Panc1 (cell line): ENCODE measurements at regions not wholly inside any gene's neighbourhood (a gene's known extent, or its start where the extent isn't known, plus 50 kb on each side); places are given as distances from the start of the nearest gene placed in this dataset.

Experiments used
- ATAC-seq: fragments of 200-7000 bp; cut with Tn5 transposase; 2 replicates; pipeline ENCODE4 v1.9.1; 2020; ENCODE audit warnings: mild to moderate bottlenecking, moderate library complexity
- BruUV-seq: library from RNA; stranded (reverse); fragments of 400-500 nt; replicated peaks from 2 replicates; lab custom pipeline; 2021; lab: Mats Ljungman, UMichigan
- CTCF ChIA-PET: fragments of 300-600 bp; sonication (Branson Sonifier 250); formaldehyde crosslinking; loops from one replicate; lab custom pipeline; 2022; ENCODE audit warnings: antibody characterized with exemption; lab: Charles Lee
- POLR2A ChIA-PET: fragments of 300-600 bp; sonication (Branson Sonifier 250); formaldehyde crosslinking; loops from one replicate; lab custom pipeline; 2022; ENCODE audit warnings: antibody characterized with exemption; lab: Charles Lee
- DNase-seq: peaks from one replicate; pipeline ENCODE4 v3.0.0-alpha.2; 2010; ENCODE audit warnings: low read depth, low spot score
- H3K27ac ChIP-seq: 2 replicates; pipeline ENCODE4 v1.5.1; 2011; ENCODE audit warnings: mild to moderate bottlenecking, low read length, inconsistent platforms
- H3K27me3 ChIP-seq: fragments of 200-500 bp; sonication (Bioruptor generic); 2 replicates; pipeline ENCODE4 v1.6.0; 2014; ENCODE audit warnings: low read length, inconsistent platforms; ENCODE audit not compliant: control insufficient read depth, insufficient read depth
- H3K36me3 ChIP-seq: fragments of 200-500 bp; sonication (Bioruptor generic); 2 replicates; pipeline ENCODE4 v1.5.1; 2014; ENCODE audit warnings: inconsistent platforms, mild to moderate bottlenecking, low read length, moderate library complexity; ENCODE audit not compliant: control insufficient read depth, insufficient read depth
- H3K4me1 ChIP-seq: 2 replicates; pipeline ENCODE4 v1.5.1; 2011; ENCODE audit warnings: inconsistent platforms, mild to moderate bottlenecking, low read length, moderate library complexity; ENCODE audit not compliant: control insufficient read depth, insufficient read depth
- H3K4me3 ChIP-seq, 2 experiments: 2 replicates each; pipeline ENCODE4 v1.5.1; 2011 to 2012; ENCODE audit warnings: low read depth in 2 of 2, low read length in 2 of 2, mild to moderate bottlenecking in 2 of 2, inconsistent platforms in 1 of 2, moderate library complexity in 1 of 2
- H3K9me3 ChIP-seq: fragments of 200-500 bp; sonication (Bioruptor generic); 2 replicates; pipeline ENCODE4 v1.5.1; 2014; ENCODE audit warnings: low read depth, mild to moderate bottlenecking, inconsistent platforms, low read length, moderate library complexity; ENCODE audit not compliant: control insufficient read depth, insufficient read depth
- POLR2AphosphoS5 ChIP-seq: IDR thresholded peaks from 2 replicates; pipeline ENCODE4 v1.6.1; 2012; ENCODE audit warnings: mild to moderate bottlenecking, low read depth, low read length, moderate library complexity
- SIN3A ChIP-seq: IDR thresholded peaks from 2 replicates; pipeline ENCODE4 v1.6.1; 2012; ENCODE audit warnings: low read depth, mild to moderate bottlenecking, low read length, moderate library complexity, borderline replicate concordance; ENCODE audit not compliant: insufficient read depth
- TCF7L2 ChIP-seq: IDR thresholded peaks from 2 replicates; pipeline ENCODE4 v1.6.1; 2011; ENCODE audit warnings: mild to moderate bottlenecking, low read depth, low read length, inconsistent platforms
- in situ Hi-C: cut with HindIII; loops from 2 replicates; pipeline ENCODE4 v1.10.0; 2016; ENCODE audit warnings: low sequenced_read_pairs, low pct_unique_long_range_greater_than_20kb
- intact Hi-C: fragments of 100-400 bp; cut with micrococcal nuclease; formaldehyde crosslinking; loops from one replicate; pipeline ENCODE4 v1.10.0; 2022; ENCODE audit not compliant: unreplicated experiment
- TF ChIP-seq, protein P1 (sequence below): fragments of 450-650 bp; IDR thresholded peaks from 2 replicates; pipeline ENCODE4 v1.5.1; 2017; ENCODE audit warnings: mild to moderate bottlenecking
- TF ChIP-seq, protein P2 (sequence below), 2 experiments: IDR thresholded peaks; 2 replicates each; pipeline ENCODE4 v1.6.1; 2011 to 2012; ENCODE audit warnings: low read depth in 2 of 2, control low read depth in 1 of 2, low read length in 1 of 2, mild to moderate bottlenecking in 1 of 2, moderate library complexity in 1 of 2; ENCODE audit not compliant: insufficient read depth in 1 of 2

DNA sequence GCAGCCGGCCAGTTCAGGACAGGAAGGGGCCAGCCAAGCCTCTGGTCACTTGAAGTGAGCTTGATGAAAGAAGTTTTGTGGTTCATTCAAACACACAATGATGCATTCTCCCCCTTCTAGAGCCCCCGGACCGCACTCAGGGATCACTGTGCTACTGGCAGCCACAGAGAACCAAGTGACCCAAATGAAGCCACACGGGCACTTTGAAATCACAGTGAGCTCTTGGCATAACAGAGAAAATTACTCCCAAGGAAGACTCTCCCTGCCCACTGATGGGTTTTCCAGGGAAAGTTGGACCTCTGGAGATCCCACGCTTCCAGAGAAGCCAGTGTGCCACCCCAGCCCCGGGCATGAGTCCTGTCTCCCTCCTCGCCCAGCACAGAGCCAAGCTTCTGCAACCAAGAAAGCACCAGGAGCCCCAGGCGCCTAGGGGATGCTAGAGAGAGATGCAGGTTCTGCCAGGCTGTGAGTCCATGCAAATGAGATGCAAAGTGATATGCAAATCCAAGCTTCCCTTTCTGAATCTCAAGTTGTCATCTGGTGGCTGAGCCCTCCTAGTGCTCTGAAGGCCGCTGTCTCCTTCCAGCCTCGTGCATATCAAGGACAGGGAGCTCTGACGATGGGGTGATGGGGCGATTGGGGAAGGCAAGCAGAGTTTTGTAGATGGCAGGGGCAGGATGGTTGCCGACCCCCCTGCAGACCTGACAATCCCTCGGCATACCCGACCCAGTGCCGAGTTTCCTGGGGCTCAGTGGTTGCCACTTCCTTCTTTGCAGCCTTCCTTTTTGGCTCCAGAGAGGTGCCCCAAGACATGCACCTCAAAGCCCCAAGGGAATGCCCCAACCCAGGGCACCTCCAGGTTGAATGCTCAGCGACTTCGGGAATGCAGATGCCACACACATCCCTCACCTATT lies 59.7 kb upstream of the TNRC6C start:
- ChIA-PET POLR2A (no interaction called here), CTCF (no interaction called here)
- Histone ChIP-seq H3K27ac (no peak overlapping the region), H3K4me1 (no peaks in the 10 kb centered on the region), H3K4me3 (no peak overlapping the region), H3K9me3 (no peaks in the 10 kb centered on the region), H3K27me3 (peaks cover 21% of the 10 kb centered on the region), H3K36me3 (no peaks in the 10 kb centered on the region)
- ATAC-seq (no peak), DNase-seq (no peak)
- TF ChIP-seq POLR2AphosphoS5 (no peak), SIN3A (no peak), TCF7L2 (no peak)
- TF ChIP-seq, protein P1, sequence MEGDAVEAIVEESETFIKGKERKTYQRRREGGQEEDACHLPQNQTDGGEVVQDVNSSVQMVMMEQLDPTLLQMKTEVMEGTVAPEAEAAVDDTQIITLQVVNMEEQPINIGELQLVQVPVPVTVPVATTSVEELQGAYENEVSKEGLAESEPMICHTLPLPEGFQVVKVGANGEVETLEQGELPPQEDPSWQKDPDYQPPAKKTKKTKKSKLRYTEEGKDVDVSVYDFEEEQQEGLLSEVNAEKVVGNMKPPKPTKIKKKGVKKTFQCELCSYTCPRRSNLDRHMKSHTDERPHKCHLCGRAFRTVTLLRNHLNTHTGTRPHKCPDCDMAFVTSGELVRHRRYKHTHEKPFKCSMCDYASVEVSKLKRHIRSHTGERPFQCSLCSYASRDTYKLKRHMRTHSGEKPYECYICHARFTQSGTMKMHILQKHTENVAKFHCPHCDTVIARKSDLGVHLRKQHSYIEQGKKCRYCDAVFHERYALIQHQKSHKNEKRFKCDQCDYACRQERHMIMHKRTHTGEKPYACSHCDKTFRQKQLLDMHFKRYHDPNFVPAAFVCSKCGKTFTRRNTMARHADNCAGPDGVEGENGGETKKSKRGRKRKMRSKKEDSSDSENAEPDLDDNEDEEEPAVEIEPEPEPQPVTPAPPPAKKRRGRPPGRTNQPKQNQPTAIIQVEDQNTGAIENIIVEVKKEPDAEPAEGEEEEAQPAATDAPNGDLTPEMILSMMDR, result no peak
- TF ChIP-seq, protein P2, sequence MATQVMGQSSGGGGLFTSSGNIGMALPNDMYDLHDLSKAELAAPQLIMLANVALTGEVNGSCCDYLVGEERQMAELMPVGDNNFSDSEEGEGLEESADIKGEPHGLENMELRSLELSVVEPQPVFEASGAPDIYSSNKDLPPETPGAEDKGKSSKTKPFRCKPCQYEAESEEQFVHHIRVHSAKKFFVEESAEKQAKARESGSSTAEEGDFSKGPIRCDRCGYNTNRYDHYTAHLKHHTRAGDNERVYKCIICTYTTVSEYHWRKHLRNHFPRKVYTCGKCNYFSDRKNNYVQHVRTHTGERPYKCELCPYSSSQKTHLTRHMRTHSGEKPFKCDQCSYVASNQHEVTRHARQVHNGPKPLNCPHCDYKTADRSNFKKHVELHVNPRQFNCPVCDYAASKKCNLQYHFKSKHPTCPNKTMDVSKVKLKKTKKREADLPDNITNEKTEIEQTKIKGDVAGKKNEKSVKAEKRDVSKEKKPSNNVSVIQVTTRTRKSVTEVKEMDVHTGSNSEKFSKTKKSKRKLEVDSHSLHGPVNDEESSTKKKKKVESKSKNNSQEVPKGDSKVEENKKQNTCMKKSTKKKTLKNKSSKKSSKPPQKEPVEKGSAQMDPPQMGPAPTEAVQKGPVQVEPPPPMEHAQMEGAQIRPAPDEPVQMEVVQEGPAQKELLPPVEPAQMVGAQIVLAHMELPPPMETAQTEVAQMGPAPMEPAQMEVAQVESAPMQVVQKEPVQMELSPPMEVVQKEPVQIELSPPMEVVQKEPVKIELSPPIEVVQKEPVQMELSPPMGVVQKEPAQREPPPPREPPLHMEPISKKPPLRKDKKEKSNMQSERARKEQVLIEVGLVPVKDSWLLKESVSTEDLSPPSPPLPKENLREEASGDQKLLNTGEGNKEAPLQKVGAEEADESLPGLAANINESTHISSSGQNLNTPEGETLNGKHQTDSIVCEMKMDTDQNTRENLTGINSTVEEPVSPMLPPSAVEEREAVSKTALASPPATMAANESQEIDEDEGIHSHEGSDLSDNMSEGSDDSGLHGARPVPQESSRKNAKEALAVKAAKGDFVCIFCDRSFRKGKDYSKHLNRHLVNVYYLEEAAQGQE (IDR thresholded peaks at IDR 0.05; ENCODE audit: insufficient read depth in 1 of 2, low read depth in 2 of 2, low read length in 1 of 2), result no peak
- in situ Hi-C loops (no loop called here), intact Hi-C loops (no loop called here)
- BruUV-seq, result no TSS peak

DNA sequence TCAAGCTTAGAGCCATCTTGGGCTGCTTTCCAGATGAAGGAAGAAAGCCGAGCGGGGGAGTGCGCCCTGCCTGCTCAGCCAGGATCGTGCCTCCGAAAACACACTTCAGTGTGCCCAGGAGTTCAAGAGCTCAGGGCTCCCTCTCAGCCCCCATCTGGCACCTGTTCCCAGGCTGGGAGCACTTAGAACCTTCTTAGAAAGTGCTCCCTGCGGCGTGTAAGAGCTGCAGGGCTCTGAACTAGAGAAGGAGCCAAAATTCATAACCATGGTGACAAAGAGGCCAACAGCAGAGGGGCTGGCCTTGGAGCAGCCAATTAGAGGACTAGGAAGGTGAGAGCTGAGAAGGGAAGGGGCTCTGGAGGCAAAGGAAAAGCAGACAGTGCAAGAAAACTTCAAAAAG lies 59.0 kb upstream of the TNRC6C start:
- no peaks in the 10 kb centered on the region for H3K9me3 ChIP-seq
- H3K4me1 ChIP-seq, result no peaks in the 10 kb centered on the region
- TF ChIP-seq TCF7L2 (no peak), POLR2AphosphoS5 (no peak), SIN3A (no peak)
- TF ChIP-seq, protein P2 (IDR thresholded peaks at IDR 0.05; ENCODE audit: insufficient read depth in 1 of 2, low read depth in 2 of 2, low read length in 1 of 2), result no peak
- TF ChIP-seq, protein P1, result no peak
- no peak overlapping the region for H3K27ac ChIP-seq
- DNase-seq, result no peak
- H3K27me3 ChIP-seq, result peaks cover 28% of the 10 kb centered on the region
- ChIA-PET CTCF (no interaction called here), POLR2A (no interaction called here)
- no peak for ATAC-seq
- BruUV-seq, result no TSS peak
- H3K4me3 ChIP-seq, result no peak overlapping the region
- intact Hi-C loops, result no loop called here
- no peaks in the 10 kb centered on the region for H3K36me3 ChIP-seq
- in situ Hi-C loops, result no loop called here
